Activated T-cell treated with anti-CD3 and anti-CD28 coated beads for 48 hours (primary cell): ENCODE measurements at regions not wholly inside any gene's neighbourhood (a gene's known extent, or its start where the extent isn't known, plus 50 kb on each side); places are given as distances from the start of the nearest gene placed in this dataset.

ENCODE experiments used
- DNase-seq: peaks from one replicate; pipeline ENCODE4 v3.0.0-alpha.2; 2020; ENCODE audit warnings: low read depth

DNA sequence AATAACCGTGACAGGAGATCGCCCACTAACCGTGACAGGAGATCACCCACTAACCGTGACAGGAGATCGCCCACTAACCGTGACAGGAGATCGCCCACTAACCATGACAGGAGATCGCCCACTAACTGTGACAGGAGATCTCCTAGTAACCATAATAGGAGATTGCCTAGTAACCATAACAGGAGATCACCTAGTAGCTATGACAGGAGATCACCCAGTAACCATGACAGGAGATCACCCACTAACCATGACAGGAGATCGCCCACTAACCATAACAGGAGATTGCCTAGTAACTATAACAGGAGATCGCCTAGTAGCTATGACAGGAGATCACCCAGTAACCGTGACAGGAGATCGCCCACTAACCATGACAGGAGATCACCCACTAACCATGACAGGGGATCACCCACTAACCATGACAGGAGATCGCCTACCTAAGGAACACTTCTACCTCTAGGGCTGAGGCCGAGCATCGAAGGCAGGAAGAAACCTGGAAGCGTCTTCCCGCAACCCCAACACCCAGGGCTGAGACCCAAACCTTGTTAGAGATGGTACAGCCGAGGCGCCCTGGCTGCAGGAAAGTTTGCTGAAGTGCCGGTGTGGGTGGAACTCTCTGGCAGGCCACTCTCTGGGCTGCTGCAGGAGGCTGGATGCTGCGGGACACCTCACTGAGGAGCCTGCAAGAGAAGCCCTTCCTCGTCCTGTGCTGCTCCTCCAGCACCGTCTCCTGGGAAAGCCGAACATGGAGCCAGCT, 67.5 kb upstream of the THY1 start:
- no peak for DNase-seq

DNA sequence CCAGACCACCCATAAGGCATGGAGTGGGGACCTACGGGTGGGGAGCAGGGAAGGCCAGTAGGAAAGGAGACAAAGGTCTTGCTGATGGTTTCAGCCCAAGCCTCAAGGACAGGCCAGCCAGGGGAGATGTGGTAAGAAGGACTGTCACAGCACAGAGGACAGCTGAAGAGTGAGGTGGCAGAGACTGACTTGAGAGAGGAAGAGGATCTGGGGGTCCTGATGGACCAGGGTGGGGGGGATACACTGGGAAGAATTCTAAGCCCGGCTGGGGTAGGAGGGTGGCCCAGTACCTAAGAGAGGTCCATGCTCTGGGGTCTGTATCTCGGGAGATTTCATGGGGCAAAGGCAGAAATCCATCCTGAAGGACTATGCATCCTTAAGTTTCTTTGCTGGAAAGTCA, 66.1 kb upstream of the THY1 start:
- DNase-seq: no peak

DNA sequence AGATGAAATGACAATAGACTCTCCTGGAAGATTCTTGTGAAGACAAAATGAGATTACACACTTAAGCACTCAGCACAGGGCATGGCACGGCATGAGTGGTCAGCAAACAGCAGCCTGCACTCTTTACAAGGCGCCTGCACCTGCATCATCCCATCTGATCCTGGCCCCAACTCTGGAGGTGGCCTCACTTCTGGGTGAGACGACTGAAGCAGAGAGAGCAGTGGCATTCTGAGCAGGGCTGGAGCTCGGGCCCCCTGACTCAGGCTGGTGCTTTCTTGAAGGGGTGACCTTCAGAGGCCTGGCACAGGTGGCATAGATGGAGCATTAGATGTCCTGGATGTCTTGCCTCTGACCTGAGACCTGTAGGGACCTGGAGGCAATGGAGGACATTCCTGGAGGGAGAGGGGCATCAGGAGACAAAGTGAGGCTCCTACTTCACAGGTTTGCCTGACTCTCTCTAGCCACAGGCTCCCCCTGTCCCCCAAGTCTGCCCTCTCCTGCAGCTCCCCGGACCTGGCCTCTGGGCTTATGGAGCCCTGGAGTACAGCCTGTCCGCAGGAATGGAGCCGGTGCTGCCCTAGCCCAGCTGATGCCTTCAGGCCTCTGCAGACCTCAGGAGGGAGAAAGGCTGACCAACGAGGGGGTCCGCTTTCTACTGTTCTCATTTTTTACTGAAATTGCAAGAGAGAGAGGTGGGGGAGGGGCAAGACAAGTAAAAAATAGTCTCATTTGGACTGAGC, 65.5 kb upstream of the THY1 start:
- no peak for DNase-seq

DNA sequence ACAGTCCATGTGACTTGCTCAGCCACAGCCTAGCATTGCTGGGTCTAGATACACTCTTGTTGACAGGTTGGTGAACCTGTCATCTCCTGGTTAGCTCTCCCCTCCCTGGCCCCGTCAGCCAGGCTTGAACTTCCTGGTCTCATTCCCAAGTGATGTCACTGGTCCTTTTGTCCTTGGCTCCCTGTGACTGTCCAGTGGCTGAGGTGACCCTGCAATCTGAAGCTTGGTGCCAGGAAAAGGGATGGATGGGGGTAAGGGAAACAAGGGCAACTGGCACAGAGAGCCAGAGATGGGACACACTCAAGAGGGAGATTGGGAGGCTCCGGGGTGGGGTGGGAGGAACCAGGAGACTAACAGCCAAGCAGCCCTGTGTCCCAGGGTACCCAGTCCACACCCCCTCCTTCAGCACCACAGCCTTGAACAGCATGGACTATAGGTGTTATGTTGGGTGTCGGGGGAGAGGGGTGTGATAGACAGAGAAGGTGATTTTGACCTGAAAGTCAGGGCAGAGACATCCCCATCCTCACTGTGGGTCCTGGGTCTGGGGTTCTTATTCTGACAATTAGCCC, 63.8 kb upstream of the THY1 start:
- no peak for DNase-seq

DNA sequence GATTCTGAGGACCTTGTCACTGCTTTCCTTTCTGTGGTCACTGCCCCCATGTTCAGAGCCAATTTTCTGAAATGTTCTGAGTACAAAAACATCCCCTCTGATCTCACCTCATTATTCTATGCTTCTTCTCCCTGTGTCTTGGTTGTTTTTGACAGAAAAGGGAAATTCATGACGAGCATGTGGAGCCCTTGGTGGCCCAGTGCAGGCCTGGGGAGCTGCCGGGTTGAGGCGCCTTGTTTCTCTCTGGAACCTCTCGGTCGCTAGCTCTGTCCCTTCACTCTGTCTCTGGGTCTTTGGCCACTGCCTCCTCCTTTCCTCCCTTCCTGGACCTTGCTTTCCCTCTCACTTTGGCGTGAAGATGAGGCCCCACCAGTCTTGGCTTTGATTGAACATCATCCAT, 63.0 kb upstream of the THY1 start:
- no peak for DNase-seq

DNA sequence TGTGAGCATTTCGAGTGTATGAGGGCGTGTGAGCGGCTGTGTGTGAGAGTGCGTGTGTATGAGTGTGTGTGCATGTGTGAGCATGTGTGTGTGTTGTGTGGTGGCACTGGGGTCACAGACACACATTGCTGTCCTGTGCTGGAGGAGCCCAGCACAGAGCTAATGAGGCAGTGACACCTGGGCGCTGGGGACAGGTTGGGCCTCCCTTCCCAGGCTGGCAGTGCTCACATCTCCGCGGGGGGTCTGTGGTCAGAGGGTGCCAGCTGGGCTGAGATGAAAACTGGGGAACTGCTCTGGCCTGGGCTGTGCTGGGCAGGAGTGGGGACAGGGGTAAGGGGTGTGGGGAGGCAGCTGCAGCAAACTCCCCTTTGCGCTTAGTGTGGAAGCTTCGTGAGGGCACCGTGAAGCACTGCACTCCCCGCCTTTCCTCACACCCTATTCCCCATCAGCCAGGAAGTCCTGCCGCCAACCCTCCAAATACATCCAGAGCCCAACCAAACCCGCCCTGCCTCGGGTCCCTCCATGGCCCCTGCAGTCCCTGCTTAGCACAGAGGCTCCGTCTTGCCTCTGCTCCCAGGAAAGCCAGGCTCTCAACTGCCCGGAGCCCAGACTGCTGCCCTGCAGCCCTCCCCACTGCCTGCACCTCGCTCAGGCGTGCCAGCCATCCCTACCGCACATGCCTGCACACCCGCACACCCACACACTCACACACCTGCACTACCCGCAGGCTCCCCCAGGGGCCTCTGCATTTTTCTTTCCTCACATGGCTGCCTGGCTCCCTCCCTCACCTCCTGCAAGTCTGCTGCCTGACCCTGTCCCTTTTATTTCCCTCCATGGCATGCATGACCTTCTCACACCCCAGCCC, 62.0 kb upstream of the THY1 start:
- DNase-seq: no peak

DNA sequence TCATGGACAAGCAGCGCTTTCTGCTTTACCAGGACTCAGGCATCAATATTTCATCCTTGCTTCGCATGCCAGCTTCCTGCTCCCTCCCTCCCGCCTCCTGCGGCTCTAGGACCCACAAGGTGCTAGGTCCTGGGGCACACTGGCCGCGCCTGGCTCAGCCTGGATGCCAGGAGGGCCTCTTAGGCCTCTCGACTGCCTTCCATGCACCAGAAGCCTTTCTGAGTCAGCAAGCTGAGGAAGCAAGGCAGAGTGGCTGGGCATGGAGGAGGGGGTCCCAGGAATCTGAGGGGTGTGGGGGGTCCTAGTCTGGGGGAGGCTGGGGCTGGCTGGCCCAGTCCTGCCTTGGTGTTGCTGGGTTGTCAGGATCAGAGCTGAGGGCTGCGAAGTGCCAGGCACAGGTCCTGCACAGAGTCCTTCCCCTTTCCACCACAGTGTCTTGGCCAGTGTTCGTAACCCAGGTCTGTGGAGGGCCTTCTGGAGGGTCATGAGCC, 61.0 kb upstream of the THY1 start:
- no peak for DNase-seq

DNA sequence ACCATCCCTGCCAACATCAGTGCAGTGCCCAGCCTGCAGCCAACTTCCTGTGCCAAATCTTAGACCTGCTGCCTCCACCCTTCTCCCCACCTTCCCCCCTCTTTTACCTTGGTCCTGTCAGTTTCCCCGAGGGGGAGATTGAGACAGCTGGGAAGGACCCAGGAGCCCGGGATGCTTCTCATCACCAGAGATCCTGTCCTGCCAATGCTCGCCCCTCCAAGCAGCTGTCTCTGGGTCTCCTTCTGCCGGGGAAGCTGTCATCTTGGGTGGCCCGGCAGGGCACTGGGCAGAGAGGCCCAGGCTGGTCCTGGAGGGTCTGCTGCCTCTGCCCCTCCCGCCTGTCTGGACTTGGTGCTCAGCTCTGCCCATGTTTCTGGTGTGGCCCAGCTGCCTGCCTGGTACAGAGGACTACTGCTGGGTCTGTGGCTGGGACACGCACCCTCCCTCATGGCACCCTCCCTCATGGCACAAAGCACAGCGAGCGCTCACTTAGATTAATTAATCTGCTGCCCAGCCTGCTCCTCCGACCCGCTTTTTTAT, 60.4 kb upstream of the THY1 start:
- no peak for DNase-seq

DNA sequence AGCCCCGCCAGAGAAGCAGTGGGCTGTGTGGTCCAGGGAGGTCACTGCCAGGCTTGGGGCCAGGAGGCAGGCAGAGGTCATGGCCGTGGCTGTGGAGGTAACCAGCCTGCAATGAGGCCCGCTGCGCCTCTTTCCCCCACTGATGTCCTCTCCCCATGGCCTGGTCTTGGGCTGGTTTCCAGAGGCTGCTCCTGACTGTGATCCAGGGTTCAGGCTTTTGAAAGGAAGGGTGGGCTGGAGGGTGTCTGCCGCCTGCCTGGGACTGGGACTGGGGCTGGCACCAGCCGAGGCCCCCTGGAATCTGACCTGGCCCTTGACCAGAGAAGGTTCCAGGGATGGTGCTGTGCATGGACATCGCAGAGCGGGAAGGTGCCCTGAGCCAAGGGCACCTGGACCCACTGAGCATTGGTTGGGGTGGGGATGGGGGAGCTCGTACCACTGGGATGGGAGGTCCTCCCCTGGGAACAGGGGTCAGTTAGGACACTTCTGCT, 59.6 kb upstream of the THY1 start:
- DNase-seq: no peak

DNA sequence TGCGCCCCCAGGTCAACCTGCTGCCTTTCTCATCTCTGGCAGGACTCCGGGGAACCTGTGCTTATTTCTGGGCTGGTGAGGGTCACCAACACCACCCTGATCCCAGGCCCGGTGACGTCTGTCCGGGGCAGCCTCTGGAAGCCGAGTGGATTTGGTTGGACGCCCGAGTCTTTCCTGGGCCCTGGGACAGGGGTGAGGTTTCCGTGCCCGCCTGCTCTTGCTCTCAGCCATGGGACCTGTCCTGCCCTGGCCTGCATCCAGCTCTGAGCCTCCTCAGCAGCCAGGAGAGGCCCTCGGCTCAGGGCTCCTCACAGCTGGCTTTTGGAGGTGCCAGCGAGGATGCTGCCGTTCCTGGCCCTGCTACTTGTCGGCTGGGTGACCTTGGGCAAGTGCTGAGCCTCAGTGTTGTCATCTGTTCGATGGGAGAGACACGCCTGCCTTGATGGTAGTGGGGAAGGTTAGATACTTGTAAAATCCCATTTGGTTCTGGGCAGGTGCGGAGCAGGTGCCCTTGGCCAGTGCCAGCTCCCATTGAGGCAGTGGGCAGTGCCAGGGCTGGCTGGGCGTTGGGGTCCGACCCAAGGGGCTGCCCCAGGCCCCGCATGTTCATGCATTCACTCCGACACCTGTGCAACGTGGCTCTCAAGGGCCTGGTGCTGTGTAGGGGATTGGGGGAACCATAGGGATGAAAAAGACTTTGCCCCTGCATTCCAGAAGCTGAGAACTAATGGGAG, 58.9 kb upstream of the THY1 start:
- DNase-seq: no peak

DNA sequence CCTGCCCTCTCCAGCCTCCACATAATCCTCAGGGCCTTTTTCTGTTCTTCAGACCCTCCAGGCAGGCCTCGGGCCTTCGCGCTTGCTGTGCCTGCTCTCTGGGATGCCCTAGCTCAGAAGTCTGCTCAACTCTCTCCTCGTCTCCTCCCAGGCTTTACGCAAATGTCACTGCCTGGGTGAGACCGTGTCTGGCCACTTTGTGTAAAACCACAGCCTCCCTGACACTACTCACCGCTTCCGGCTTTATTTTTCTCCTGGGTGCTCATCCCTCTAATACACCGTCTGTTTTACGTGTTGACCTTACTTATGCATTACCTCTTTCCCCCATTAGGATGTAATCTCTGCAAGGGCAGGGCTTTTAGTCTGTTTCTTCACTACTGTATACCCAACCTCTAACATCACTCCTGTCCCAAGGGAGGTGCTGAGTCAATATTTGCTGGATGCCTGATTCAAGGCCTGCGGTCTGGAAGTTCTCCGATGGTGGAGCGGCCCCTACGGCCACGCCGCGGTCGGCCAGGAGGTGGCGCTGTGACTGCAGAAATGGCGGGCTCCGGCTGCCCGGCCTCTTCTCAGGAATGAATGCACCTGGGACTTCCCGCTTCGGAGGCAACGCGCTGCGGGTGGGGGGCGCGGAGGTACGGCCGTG, 58.2 kb upstream of the THY1 start:
- DNase-seq: peak; percentile 78

DNA sequence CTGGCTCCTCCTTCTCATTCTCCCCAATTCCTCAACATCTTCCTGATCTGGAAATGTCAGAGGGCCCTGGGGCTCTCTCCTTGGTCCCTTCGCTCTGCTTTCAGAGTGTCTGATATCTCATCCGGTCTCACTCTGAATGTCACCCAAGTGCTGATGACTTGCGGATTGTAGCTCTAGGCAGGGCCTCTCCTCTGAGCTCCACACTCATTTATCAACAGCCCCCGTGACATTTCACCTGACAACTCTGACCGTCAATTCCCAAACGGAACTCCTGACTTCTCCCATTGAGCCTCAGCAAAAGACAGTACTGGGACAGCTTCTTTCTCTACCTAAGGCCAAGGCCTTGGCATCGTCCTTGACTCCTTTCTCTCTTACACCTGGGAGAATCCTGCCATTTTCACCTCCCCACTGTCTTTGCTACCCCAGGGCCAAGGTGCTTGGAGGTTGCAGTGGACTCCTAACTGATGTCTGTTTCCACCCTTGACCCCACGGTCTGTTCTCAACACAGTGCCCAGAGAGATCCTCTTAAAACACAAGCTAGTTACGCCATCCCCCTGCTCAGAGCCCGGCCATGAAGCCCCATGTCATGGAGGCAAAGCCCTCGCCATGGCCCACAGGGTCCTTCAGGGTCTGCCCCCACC, 57.5 kb upstream of the THY1 start:
- DNase-seq: no peak

DNA sequence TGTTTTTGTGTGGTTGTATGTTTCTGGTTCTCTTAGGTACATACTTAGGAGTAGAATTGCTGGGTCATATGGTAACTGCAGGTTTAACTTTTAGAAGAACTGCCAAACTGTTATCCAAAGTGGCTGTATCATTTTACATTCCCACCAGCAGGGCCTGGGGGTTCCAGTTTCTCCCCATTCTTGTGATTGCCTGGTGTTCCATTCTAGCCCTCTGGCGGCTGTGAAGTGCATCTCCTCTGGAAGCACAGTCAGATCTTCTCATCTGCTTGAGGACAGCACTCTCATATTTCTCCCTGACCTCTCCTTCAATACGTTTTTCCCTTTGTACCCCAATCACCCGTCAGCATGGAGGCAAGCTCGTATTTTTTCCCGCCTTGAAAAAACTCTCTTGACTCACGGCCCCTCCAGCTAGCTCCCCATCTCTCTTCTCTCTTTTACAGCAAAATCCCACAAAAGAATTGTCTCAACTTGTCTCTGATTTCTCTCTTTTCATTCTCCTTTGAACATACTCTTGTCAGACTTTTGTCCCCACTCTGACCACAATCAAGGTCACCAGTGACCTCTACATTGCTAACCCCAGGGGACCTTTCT, 56.8 kb upstream of the THY1 start:
- no peak for DNase-seq

DNA sequence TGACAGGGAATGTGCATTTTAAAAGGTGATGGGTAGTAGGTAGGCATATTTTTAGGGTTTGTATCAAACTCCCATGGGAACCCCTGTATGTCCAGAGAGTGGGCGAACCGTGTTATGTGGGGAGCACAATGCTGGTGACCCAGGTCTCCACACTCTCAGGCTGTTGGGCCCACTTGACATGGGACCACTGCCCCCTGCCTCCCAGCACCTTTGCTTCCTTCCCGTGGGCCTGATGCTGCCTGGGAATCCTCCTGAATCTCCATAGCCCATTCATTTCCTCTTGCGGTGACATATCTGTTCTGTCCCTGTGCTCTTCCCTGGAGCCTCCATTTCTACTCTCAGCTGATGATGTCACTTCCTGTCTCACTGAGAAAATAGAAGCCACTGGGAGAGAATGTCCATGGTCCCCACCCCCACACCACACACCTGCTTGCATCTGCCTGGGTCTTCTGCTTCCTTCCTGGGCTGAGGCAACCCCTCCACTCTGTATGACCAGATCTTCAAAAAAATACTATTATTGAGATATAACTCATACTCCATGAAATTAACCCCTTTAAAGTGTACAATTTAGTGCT, 55.8 kb upstream of the THY1 start:
- no peak for DNase-seq

DNA sequence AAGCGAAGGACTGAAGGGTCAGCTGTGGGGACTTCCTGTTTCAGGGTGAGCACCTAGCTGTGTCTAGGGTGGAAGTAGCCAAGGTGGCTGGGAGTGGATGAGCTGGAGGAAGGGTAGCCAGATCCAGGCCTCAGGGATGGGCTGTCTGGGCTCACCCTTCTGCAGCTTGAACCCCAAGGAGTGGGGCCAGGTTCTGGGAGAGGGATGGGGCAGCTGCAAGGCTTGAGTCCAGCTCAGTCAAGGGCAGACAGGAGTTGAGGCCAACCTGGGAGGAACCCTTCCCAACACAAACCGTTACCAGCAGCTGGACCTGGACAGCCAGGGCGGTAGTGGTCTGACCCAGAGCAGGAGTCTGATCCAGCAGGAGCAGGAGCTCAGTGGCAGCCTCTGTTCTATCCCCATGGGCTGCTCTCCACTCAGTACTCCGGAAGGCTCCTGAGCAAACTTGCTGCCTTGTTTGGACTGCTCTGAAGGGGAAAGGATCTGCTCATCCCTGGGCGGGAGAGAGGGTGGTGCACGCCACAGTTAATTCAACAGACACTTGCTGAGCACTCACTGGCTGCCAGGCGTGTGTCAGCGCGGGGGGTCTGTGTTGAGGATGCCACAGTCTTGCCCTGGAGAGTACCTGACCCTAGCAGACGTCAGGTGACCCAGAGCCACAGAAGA, 53.8 kb upstream of the THY1 start:
- no peak for DNase-seq

DNA sequence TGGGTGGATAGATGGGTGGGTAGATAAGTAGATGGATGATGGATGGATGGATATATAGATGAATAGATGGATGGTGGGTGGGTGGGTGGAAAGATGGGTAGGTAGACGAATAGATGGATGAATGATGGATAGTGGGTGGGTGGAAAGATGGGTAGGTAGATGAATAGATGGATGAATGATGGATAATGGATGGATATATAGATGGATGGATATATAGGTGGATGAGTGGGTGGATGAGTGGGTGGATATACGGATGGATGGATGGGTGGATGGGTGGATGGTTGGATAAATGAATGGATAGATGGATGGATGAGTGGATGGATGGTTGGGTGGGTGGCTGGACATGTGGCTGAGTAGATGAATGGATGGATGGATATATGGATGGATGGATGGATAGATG, 53.1 kb upstream of the THY1 start:
- DNase-seq: no peak

DNA sequence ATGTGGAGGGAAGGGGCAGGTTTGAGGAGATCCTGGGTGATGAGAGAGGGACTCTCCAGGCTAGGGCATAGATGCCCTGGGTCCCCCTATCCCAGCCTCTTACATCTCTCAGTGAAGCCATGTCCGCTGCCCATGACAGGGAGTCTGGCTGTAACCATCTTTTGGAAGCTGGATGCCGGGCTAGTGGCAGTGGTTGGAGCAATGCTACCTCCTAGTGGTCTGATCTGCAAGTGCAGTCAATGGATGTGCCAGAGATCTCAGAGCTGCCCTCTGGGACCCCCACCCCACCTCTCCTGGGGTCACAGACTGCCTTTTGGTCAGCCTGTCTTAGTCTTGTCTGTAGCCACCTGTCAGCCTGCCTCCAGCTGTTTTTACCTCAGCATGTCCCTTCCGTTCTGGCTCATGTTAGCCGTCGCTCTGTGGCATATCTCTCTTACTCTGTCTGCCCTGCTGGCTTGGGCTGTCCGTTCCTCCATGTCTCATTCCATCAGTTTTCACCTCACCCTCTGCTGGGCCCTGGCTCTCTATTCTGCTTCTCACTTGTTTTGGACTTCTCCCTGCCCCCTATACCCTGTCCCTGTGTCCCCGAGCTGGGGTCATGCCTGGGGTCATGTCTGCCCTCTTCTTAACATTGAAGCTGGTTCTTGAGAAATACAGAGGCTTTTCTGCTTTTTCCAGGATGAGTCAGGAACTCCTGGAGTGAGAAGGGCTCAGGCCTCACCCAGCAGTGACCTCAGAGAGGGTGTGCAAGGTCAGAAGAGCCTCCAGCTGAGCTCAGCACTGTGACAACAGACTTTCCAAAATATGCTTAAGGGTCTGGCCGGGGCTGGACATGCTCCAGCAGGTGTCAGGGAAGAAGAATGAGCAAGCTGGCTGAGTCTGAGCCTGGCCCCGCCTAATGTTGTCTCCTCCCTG, 52.0 kb upstream of the THY1 start:
- DNase-seq: peak; percentile 48
